Lung (tissue), 11 donors: ENCODE measurements at regions not wholly inside any gene's neighbourhood (a gene's known extent, or its start where the extent isn't known, plus 50 kb on each side); places are given as distances from the start of the nearest gene placed in this dataset.
A peak's percentile ranks its signal among the peaks of the same experiment; 100 is the strongest.

Source experiments
- ATAC-seq: fragments of 200-7000 bp; cut with Tn5 transposase; one replicate; pipeline ENCODE4 v1.9.1; 2020; ENCODE audit warnings: moderate number of reproducible peaks; ENCODE audit not compliant: insufficient read depth, low FRiP score
- DNase-seq, 3 donors: peaks; one replicate each; pipeline ENCODE4 v3.0.0-alpha.2; 2013 to 2017
- H3K27ac ChIP-seq, 2 donors: one replicate each; pipeline ENCODE4 v1.5.1; 2013; ENCODE audit warnings: mild to moderate bottlenecking in 2 of 2, moderate library complexity in 2 of 2, control low read depth in 1 of 2, inconsistent platforms in 1 of 2, low read depth in 1 of 2, low read length in 1 of 2
- H3K27me3 ChIP-seq, 3 donors: one replicate each; pipeline ENCODE4 v1.5.1; 2013; ENCODE audit warnings: low read length in 2 of 3; ENCODE audit not compliant: control insufficient read depth in 3 of 3, insufficient read depth in 3 of 3
- H3K36me3 ChIP-seq, 4 donors: one replicate each; pipeline ENCODE4 v1.5.1; 2013; ENCODE audit warnings: low read length in 4 of 4, mild to moderate bottlenecking in 1 of 4, moderate library complexity in 1 of 4; ENCODE audit not compliant: control insufficient read depth in 4 of 4, insufficient read depth in 4 of 4
- H3K4me1 ChIP-seq, 5 donors: one replicate each; pipeline ENCODE4 v1.5.1; 2013; ENCODE audit warnings: low read length in 5 of 5, mild to moderate bottlenecking in 2 of 5, moderate library complexity in 1 of 5; ENCODE audit not compliant: control insufficient read depth in 5 of 5, insufficient read depth in 5 of 5
- H3K4me3 ChIP-seq: one replicate; pipeline ENCODE4 v1.5.1; 2013; ENCODE audit warnings: mild to moderate bottlenecking, control low read depth, moderate library complexity
- H3K9ac ChIP-seq, 2 donors: one replicate each; pipeline ENCODE4 v1.5.1; 2013; ENCODE audit warnings: low read length in 2 of 2, control low read depth in 1 of 2; ENCODE audit not compliant: insufficient read depth in 1 of 2
- H3K9me3 ChIP-seq, 4 donors: one replicate each; pipeline ENCODE4 v1.5.1; 2013; ENCODE audit warnings: low read length in 3 of 4, mild to moderate bottlenecking in 1 of 4, moderate library complexity in 1 of 4; ENCODE audit not compliant: control insufficient read depth in 4 of 4, insufficient read depth in 3 of 4
- WGBS, 2 donors: extraction: QIAGEN DNeasy Blood & Tissue Kit; methylation state at CpG; one replicate each; pipeline ENCODE4 v1.1.7; 2013; 5-methylcytosine and 5-hydroxymethylcytosine counted together
- TF ChIP-seq, protein P1 (sequence below): IDR thresholded peaks from 2 replicates; pipeline ENCODE4 v1.5.1; 2012; ENCODE audit warnings: mild to moderate bottlenecking; ENCODE audit errors: control extremely low read depth, extremely low read depth
- donor health status: control.
- donor health status: control.
- donor health status: Bipolar disorder and iron deficiency.
- donor health status: healthy.
- donor health status: DM: yes; HTN: yes; CAD: no.

DNA sequence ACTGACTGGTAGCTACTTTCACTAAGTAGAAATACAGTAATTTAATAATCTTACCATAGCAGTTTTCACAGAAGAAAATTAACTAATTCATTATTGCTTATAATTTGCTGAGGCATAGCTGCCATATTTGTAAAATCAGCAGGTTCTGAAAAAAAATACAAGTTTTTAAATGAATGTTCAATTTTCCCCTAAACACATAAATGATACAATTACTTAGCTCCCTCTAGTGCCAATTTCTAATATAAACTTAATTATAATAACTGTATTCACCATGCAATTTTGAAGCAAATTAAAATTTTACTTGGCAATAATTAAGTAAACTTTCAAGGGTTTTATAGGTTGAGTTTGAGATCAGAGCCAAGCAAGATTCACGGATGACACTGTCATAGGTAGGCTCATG, 1321.6 kb upstream of the ACVR2A start:
- H3K4me1 ChIP-seq: no peaks in the 10 kb centered on the region
- ATAC-seq: no peak
- DNase-seq: peak in 2 of 3 donors; percentile 56 to 59
- no peak overlapping the region for H3K4me3 ChIP-seq
- H3K27ac ChIP-seq: no peak overlapping the region
- H3K9ac ChIP-seq: no peak overlapping the region
- TF ChIP-seq, protein P1, sequence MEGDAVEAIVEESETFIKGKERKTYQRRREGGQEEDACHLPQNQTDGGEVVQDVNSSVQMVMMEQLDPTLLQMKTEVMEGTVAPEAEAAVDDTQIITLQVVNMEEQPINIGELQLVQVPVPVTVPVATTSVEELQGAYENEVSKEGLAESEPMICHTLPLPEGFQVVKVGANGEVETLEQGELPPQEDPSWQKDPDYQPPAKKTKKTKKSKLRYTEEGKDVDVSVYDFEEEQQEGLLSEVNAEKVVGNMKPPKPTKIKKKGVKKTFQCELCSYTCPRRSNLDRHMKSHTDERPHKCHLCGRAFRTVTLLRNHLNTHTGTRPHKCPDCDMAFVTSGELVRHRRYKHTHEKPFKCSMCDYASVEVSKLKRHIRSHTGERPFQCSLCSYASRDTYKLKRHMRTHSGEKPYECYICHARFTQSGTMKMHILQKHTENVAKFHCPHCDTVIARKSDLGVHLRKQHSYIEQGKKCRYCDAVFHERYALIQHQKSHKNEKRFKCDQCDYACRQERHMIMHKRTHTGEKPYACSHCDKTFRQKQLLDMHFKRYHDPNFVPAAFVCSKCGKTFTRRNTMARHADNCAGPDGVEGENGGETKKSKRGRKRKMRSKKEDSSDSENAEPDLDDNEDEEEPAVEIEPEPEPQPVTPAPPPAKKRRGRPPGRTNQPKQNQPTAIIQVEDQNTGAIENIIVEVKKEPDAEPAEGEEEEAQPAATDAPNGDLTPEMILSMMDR: no peak
- H3K27me3 ChIP-seq: no peaks in the 10 kb centered on the region
- H3K9me3 ChIP-seq: no peaks in the 10 kb centered on the region
- 66 to 82% methylated on average over 1 of the region's 1 CpG for WGBS, 2 donors
- no peaks in the 10 kb centered on the region for H3K36me3 ChIP-seq

DNA sequence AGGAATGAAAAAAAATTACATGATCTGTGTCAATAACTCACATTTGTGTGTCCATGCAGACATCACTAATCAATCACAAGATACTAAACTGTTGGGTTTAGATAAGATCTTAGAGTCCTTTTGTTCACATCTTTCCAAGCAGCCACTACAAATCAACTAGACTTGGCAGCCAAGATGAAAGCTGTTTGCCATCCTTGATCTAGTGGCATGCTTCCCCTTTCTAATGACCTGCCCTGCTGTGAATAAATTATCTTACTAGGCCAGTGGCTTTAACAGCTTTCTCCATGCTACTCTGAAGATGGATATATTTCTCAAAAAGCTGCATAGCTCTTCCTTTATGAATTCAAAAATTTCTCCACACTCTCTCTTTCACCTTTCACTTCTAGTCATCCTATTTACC, 1338.0 kb upstream of the ACVR2A start:
- H3K4me1 ChIP-seq: peaks cover 0 to 19% (median 0%) of the 10 kb centered on the region in 5 donors
- DNase-seq (no peak), ATAC-seq (no peak)
- H3K9ac ChIP-seq: no peak overlapping the region
- no peak overlapping the region for H3K27ac ChIP-seq
- H3K27me3 ChIP-seq: no peaks in the 10 kb centered on the region
- H3K36me3 ChIP-seq: no peaks in the 10 kb centered on the region
- no peaks in the 10 kb centered on the region for H3K9me3 ChIP-seq
- H3K4me3 ChIP-seq: no peak overlapping the region
- TF ChIP-seq, protein P1: no peak

DNA sequence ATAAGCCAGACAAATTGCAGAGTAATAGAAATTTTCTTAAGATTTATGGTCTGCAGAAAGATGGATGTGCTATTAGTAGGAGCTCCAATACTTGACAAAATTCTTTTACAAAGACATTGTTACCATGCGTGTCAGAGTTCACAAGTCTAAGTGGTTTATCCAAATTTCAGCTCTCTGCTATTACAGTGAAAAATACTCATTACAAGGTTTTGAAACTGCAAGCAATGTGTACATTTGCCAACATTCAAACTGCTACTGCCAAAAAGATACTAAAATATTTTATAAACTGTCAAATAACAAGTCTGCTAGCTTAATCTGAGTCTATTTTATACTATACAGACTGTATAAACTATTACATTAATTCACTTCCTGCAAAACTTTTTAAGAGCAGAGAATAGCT, 1341.5 kb upstream of the ACVR2A start:
- H3K36me3 ChIP-seq: no peaks in the 10 kb centered on the region
- peak overlapping the region in 1 of 2 donors; percentile 34 for H3K9ac ChIP-seq
- WGBS, 2 donors: 67 to 88% methylated on average over 1 of the region's 1 CpG
- peaks cover 0 to 32% (median 0%) of the 10 kb centered on the region in 5 donors for H3K4me1 ChIP-seq
- no peak overlapping the region for H3K27ac ChIP-seq
- DNase-seq: peak in 2 of 3 donors; percentile 60 to 74
- TF ChIP-seq, protein P1: no peak
- H3K27me3 ChIP-seq: no peaks in the 10 kb centered on the region
- no peak for ATAC-seq
- no peak overlapping the region for H3K4me3 ChIP-seq
- no peaks in the 10 kb centered on the region for H3K9me3 ChIP-seq

DNA sequence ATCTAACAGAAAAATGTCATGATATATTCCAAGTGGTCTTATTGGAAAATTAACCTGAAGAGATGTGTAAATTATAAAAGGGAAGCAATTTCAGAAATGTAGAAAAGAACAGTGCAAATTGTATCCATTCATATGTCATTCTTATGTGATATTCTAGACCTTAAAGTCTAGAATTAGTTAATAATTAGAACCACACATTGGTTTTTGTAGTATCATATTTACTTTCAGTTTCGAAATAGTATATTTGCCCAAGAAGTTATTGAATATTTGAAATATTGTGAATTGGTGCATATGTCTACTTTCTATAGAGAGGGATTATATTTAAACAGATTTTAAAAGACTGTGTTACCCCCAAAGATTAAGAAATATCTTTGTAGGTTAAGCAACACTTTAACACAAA, 1348.6 kb upstream of the ACVR2A start:
- Histone ChIP-seq H3K27me3 (no peaks in the 10 kb centered on the region), H3K9ac (no peak overlapping the region), H3K9me3 (peaks cover 0 to 6% (median 1%) of the 10 kb centered on the region in 4 donors), H3K27ac (no peak overlapping the region), H3K4me3 (no peak overlapping the region), H3K4me1 (peaks cover 0 to 8% (median 0%) of the 10 kb centered on the region in 5 donors), H3K36me3 (no peaks in the 10 kb centered on the region)
- TF ChIP-seq, protein P1: no peak
- 39 to 77% methylated on average over 1 of the region's 1 CpG for WGBS, 2 donors
- no peak for DNase-seq
- no peak for ATAC-seq
